ENCODE measurements at regions not wholly inside any gene's neighbourhood (a gene's known extent, or its start where the extent isn't known, plus 50 kb on each side); places are given as distances from the start of the nearest gene placed in this dataset.

GRCh38 chr13:48866249-48866648, 109.5 kb upstream of the FNDC3A start (continued):
- TF ChIP-seq ERF (CRISPR knock-in tag; IDR thresholded peaks at IDR 0.05) (no peak), FOXJ2 (tag; IDR thresholded peaks at IDR 0.05) (no peak), TRIM25 (IDR thresholded peaks at IDR 0.05; ENCODE audit: borderline replicate concordance) (no peak), TEAD4 (IDR thresholded peaks at IDR 0.05; ENCODE audit: low read length) (peak; percentile 76), TEAD4 (CRISPR knock-in tag; IDR thresholded peaks at IDR 0.05; ENCODE audit: borderline replicate concordance) (no peak), SMARCA4 (IDR thresholded peaks at IDR 0.05) (no peak; the same call in 1 of the 2 replicates), GATA2 (CRISPR knock-in tag; IDR thresholded peaks at IDR 0.05) (peak; percentile 54), RAD51 (IDR thresholded peaks at IDR 0.05; ENCODE audit: borderline replicate concordance, low read depth) (no peak), TRIM24 (IDR thresholded peaks at IDR 0.05) (peak in 1 of 2 experiments; percentile 22; a peak in 1 of 4 replicates), ZNF589 (CRISPR knock-in tag; IDR thresholded peaks at IDR 0.05; ENCODE audit: low read depth) (no peak), THRAP3 (IDR thresholded peaks at IDR 0.05; ENCODE audit: borderline replicate concordance) (no peak), MTA1 (IDR thresholded peaks at IDR 0.05; ENCODE audit: borderline replicate concordance) (no peak), NFRKB (IDR thresholded peaks at IDR 0.05; ENCODE audit: low read depth) (no peak), ELF2 (CRISPR knock-in tag; IDR thresholded peaks at IDR 0.05) (peak; percentile 30; the same call in 1 of the 2 replicates), MED1 (CRISPR knock-in tag; IDR thresholded peaks at IDR 0.05; ENCODE audit: borderline replicate concordance) (no peak), SMAD4 (CRISPR knock-in tag; conservative IDR thresholded peaks at IDR 0.05) (peak; percentile 85), ELK1 (CRISPR knock-in tag; IDR thresholded peaks at IDR 0.05) (no peak), NCOR1 (IDR thresholded peaks at IDR 0.05) (peak; percentile 69), CXXC5 (CRISPR knock-in tag; IDR thresholded peaks at IDR 0.05) (peak; percentile 64), ZFP91 (CRISPR knock-in tag; IDR thresholded peaks at IDR 0.05) (no peak), FOS (IDR thresholded peaks at IDR 0.05; ENCODE audit: extremely low read depth, insufficient read length) (no peak), TCF3 (CRISPR knock-in tag; IDR thresholded peaks at IDR 0.05) (peak; percentile 57), ID3 (CRISPR knock-in tag; IDR thresholded peaks at IDR 0.05) (no peak), ID3 (tag; IDR thresholded peaks at IDR 0.05) (no peak), PCBP2 (IDR thresholded peaks at IDR 0.05; ENCODE audit: low read depth, low read length, poor library complexity, severe bottlenecking) (no peak), THRB (CRISPR knock-in tag; conservative IDR thresholded peaks at IDR 0.05) (no peak)

Measured in K562 (cell line).